Eye (tissue), 1 donor: ENCODE measurements at regions not wholly inside any gene's neighbourhood (a gene's known extent, or its start where the extent isn't known, plus 50 kb on each side); places are given as distances from the start of the nearest gene placed in this dataset.
A peak's percentile ranks its signal among the peaks of the same experiment; 100 is the strongest.

Experiments
- DNase-seq: peaks from one replicate; pipeline ENCODE4 v3.0.0-alpha.2; 2015

GRCh38 chr14:62162998-62163589 lies 400.9 kb downstream of the SNAPC1 start:
- peak; percentile 86 for DNase-seq

- no peak for DNase-seq
These were observed 406.4 kb downstream of the SNAPC1 start for GRCh38 chr14:62168564-62169155.

GRCh38 chr14:62179367-62180018 lies 417.3 kb downstream of the SNAPC1 start:
- peak; percentile 92 for DNase-seq

GRCh38 chr14:62181591-62181990 lies 419.4 kb downstream of the SNAPC1 start:
- DNase-seq: no peak

GRCh38 chr14:62185078-62185477 lies 422.9 kb downstream of the SNAPC1 start:
- DNase-seq: no peak

GRCh38 chr14:62187265-62187664 lies 425.0 kb downstream of the SNAPC1 start:
- DNase-seq: no peak

GRCh38 chr14:62189698-62190097 lies 427.5 kb downstream of the SNAPC1 start:
- DNase-seq: no peak

- DNase-seq: no peak
These were observed 444.2 kb downstream of the SNAPC1 start for GRCh38 chr14:62206456-62206855.

- no peak for DNase-seq
These were observed 447.2 kb downstream of the SNAPC1 start for GRCh38 chr14:62209287-62209899.

- DNase-seq: peak; percentile 11
These were observed 451.3 kb downstream of the SNAPC1 start for GRCh38 chr14:62213516-62213915.

- no peak for DNase-seq
These were observed 453.9 kb downstream of the SNAPC1 start for GRCh38 chr14:62216121-62216520.

- DNase-seq: no peak
These were observed 472.6 kb downstream of the SNAPC1 start for GRCh38 chr14:62234849-62235248.

- no peak for DNase-seq
These were observed 482.0 kb downstream of the SNAPC1 start for GRCh38 chr14:62244221-62244620.

- DNase-seq: no peak
These were observed 485.0 kb downstream of the SNAPC1 start for GRCh38 chr14:62247266-62247665.

GRCh38 chr14:62251237-62251636 lies 489.0 kb downstream of the SNAPC1 start:
- no peak for DNase-seq

- DNase-seq: no peak
These were observed 491.0 kb downstream of the SNAPC1 start for GRCh38 chr14:62253171-62253570.

GRCh38 chr14:62253911-62254310 lies 491.7 kb downstream of the SNAPC1 start:
- DNase-seq: no peak

- DNase-seq: no peak
These were observed 507.0 kb downstream of the SNAPC1 start for GRCh38 chr14:62269204-62269603.

- no peak for DNase-seq
These were observed 508.0 kb downstream of the SNAPC1 start for GRCh38 chr14:62270236-62270635.

- no peak for DNase-seq
These were observed 518.1 kb downstream of the SNAPC1 start for GRCh38 chr14:62280366-62280765.

- DNase-seq: no peak
These were observed 521.6 kb downstream of the SNAPC1 start for GRCh38 chr14:62283837-62284236.

- no peak for DNase-seq
These were observed 527.3 kb downstream of the SNAPC1 start for GRCh38 chr14:62289471-62289870.

- no peak for DNase-seq
These were observed 538.9 kb downstream of the SNAPC1 start for GRCh38 chr14:62301080-62301479.

GRCh38 chr14:62301911-62302310 lies 539.7 kb downstream of the SNAPC1 start:
- no peak for DNase-seq
